Hematopoietic multipotent progenitor cell treated with erythropoietin and hydrocortisone succinate and interleukin-3 and kit ligand, for 4 days (in vitro differentiated cells): ENCODE measurements at regions not wholly inside any gene's neighbourhood (a gene's known extent, or its start where the extent isn't known, plus 50 kb on each side); places are given as distances from the start of the nearest gene placed in this dataset.
"Not testable (repeated sequence)": the region's sequence is repeated elsewhere in the genome, so short reads cannot be mapped to it uniquely, and the experiment has no call there.

ENCODE experiments used
- DNase-seq: peaks from one replicate; pipeline ENCODE4 v3.0.0-alpha.2; 2015

DNA sequence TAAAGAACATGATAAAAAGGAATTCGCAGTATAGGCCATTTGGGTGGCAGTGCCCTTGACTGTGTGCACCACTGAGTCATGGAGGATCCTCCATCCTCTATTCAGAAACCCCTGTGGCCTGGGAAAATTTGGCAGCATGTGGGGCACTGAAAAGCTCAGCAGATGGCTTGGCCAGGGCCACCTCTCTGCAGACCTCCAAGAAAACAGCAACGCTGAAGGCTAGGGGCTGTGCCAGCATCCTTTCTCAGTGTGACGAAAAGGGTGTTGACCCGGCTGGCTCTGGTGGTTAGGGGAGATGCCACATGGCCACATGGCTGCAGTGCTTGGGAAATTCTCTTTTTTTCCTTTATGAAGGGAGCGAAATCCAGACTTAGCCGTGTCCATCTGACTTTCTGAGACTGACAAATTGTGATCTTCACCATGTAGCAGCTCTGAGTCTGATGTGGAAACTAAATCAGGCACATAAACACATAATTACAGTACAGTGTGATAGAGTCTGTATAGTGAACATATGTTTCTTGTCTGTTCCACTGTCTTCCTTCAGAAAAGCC, 178.0 kb downstream of the KCTD12 start:
- no peak for DNase-seq

DNA sequence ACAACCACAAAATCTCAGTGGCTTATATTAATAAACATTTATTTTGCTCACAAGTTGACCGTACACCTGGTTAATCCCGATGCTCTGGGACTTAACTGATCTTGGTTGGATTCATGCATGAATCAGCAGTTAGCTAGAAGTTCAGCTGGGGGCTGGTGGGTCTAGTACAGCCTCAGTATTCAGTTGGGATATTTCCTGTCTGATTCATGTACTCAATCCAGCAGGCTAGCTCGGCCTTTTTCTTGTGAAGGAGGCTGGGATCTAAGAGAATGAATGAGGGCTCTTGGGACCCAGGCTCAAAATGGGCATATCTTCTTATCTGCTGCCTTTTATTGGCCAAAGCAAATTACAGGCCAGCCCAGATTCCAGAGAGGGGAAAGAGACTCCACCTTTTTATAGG, 178.8 kb downstream of the KCTD12 start:
- no peak for DNase-seq

DNA sequence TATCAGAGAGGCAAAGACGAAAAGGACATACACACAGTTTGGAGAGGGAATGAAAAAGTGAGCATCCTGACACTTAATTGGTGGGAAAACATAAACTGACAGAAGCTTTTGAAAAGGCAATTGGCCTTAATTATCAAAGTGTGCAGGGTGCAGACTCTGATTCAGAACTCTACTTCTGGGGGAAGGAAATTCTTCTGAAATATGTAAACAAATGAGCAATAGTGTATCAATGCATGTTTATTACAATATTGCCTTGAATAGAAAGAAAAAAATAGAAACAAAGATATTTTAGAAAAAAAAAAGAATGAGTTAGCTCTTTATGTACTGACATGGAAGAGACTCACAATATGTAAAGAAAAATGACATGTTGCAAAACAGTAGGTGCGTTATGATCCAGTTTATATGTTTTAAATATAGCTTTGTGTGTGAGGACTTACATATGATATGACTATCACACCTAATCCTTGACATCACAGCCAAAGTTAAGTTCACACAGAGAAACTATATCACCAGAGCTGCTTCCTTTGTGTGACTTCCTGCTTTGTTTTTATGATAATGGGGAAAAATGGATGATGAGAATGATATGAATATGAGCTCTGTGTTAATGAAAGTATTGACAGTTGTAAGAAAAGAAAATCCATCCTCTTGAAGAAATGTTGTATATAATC, 182.4 kb downstream of the KCTD12 start:
- DNase-seq = no peak

DNA sequence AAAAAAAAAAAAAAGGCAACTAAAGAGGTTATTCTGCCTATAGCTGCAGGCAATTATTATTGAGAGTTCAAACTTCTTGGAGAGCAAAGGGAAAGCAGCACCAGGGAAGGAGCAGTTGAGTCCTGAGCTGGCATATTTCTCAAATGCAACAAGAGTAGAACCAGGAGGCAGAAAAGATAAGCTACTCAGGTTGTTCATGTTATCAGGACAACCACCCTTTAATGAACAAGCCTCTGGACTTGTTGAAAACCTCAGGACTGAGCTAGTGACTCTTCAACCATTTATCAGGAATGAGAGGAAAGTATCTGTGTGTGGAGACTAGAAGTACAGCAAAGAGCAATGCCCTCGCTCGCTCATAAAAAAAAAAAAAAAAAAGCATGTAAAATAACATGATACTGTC, 183.0 kb downstream of the KCTD12 start:
- peak; percentile 74 for DNase-seq

DNA sequence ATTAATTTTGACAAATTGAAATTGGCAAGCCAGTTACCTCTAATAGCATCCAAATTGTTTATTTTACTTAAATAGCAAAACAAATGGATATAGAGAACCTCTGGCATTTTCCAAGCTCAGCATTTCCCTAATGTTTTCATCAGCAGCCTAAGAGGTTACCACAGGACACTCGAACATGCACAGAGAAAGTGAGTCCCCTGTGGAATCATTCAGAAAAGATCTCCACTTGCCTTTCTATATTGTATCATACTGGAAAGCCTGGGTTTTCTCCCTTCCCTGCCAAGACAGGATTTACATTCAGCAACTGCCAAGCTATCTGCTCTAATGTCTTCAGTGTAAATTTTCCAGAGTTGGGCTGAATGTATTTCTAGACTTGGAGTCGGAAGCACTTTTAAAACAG, 188.9 kb downstream of the KCTD12 start:
- no peak for DNase-seq

DNA sequence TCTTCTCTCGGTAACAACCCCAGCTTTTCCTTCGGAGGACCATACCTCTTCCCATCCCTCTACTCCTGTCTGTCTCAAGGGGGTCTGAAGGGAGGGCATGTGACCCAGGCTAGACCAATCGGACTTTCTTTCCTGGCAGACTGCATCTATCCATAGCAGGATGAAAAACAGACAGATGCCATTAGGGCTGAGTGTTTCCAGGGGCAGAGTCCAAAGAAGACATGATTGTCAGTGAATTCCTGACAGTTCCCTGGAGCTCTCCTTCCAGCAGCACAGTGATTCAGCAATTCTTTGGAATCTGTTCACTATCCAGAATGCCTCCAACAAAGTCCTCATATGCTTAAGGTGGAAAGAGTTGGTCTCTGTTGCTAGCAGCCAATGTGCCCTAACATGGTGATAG, 189.8 kb downstream of the KCTD12 start:
- DNase-seq = no peak

DNA sequence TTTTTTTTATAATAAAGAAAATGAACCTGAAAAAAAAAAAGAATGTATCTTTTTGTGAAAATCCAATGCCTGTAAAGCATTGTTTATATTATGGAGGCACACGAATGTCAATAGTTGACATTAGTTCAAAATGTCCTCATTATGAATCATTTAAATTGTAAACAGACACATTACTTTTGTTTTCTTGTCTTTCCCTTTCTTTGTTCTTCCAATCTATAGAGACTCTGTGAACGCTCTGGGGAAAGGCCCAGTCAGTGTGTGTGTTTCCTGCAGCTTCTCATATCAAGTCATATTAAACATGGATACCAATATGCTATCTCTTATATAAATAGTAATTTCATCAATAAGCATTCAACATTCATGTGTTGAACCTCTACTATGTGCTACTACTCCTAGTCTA, 193.1 kb downstream of the KCTD12 start:
- DNase-seq = no peak

DNA sequence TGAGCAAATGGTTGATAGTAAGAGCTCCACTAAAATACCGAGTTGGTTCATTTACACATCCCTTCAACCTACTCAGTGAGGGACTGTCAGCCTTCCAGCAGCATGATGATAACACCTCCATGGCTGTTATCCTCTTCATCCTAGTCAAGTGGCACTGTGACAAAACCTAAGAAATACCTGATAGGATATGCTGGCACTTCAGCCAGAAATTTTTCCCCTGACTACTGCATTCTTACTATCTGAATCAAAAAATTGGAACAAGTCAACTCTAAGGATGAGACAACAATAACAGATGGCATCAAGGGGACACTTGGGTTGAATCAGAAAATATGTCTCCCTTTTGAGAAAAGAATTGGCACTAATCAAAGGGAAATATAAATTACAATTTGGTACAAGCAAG, 193.9 kb downstream of the KCTD12 start:
- DNase-seq = no peak

DNA sequence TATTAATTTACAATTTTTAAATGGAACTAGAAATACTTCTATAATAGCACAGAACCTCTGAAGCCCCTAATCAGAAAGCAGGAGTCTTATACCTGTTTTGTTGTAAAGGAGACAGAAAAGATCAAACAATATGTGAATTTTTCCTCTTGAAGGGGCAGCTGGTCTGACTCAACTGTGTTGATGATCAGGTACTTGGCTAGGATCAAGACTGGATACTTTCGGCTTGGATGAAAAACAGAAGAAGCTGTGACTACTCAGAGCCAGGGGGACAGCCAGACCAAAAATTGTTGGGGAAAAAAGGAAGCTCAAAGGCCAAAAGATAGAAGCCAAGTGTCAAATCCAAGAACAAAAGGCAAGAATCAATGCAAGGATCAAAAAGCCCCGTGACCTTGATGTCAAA, 195.6 kb downstream of the KCTD12 start:
- no peak for DNase-seq

DNA sequence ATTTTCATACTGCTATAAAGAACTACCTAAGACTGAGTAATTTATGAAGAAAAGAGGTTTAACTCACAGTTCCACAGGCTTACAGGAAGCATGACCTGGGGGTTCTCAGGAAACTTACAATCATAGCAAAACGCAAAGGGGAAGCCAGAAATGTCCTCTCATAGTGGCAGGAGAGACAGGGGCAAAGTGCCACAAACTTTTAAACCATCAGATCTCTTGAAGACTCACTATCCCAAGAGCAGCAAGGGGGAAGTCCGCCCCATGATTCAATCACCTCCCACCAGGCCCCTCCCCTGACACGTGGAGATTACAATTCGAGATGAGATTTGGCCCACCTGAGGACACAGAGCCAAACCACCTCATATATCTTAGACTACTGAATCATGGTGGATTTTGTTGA, 198.7 kb downstream of the KCTD12 start:
- DNase-seq = peak; percentile 22

DNA sequence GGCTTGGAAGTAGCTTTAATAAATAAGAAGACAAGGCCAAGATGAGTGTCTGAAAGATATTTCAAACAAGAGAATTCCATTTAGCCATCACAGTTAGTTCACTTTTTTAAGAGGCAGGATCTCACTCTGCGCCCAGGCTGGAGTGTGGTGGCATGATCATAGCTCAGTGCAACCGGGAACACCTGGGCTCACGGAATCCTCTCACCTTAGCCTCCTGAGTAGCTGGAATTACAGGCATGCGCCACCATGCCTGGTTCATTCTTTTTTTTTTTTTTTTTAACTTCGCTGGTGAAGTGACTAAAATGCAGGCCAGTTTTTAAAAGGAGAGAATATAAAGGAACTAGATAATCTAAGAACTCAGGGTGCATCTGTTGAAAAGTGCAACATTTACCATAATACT, 200.3 kb downstream of the KCTD12 start:
- DNase-seq = no peak

DNA sequence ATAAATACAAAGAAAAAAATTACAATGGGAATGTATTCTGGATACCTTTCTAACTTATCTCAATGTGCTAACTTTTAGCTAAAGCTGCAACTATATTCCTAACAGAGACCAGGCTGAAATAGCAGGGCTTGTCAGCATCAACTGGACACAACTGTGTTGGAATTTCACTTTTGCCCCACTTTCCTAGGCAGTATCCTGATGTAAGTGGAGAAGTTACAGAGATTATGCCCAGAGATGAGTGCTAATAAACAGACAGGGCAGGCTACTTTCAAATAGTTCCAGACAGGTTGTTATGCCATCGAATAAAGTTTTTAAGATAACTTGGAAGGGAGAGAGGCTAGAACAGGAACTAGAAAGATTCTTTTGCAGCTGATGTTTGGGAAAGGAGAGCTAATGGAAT, 201.9 kb downstream of the KCTD12 start:
- DNase-seq = no peak

DNA sequence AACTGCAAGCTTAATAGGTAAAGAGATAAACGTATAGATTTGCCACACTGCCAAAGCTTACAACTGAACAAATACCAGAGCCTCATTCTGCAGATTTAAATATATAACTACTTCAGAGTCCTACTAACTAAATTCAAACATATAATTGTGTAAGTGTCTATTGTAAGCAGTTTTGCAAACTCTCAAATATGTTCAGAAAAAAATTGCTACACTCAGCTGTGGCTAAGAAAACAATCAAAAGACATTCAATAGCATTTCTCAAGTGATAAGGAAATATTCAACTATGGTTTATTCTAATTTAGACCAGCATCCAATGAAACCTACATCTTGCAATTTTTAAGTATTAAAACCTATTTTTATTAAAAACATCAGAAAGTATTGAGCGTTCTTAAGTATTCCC, 202.4 kb downstream of the KCTD12 start:
- no peak for DNase-seq

DNA sequence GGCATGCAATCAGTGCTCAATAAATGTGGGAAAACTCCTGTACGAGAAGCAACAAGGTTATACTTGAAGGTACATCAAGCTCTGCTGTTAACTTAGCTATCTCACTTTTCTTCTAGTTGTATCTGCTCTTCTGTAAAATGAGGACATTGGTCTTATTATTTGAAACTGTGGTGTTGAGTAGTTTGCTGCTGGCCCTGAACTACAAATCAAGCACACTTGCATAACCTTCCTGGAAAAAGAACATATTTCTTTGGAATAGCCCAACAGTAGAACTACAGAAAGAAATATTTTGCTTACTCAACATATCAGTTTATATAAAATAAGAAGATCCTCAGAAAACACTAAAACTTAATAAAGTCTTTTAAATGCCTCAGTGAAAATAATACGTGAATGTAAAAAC, 203.0 kb downstream of the KCTD12 start:
- DNase-seq = no peak

DNA sequence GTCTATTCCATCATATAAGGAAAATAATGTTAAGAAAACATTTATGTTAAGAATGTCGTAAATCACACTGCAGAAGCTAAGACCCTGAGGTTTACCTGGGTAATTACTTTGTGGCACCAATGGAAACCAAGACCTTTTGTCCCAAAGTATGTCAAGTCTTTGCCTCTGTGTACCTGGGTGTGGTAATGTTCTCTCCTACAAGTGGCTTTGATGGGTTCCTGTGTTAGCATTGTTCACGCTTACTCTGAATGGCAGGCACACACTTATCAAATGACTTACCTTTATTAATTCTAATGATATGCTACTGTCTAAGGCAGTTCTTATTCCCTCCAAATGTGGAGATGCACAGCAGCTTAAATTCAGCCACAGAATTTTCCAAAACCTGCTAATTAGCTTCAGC, 206.1 kb downstream of the KCTD12 start:
- no peak for DNase-seq

DNA sequence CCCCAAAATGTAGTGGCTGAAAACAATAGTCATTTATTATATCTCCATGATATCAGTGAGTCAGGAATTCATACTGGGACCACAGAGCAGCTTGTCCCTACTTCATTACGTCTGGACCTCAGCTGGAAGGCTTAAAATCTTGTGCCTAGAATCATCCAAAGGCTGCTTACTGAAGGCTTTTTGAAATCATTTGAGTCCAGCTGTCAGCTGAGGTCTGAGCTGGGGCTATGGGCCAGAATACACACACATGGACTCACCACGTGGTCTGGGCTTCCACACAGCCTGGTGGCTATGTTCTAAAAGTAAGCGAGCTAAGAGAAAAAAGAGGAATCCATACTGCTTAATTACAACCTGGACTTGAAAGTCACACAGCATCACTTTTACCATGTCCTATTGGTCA, 209.2 kb downstream of the KCTD12 start:
- no peak for DNase-seq

DNA sequence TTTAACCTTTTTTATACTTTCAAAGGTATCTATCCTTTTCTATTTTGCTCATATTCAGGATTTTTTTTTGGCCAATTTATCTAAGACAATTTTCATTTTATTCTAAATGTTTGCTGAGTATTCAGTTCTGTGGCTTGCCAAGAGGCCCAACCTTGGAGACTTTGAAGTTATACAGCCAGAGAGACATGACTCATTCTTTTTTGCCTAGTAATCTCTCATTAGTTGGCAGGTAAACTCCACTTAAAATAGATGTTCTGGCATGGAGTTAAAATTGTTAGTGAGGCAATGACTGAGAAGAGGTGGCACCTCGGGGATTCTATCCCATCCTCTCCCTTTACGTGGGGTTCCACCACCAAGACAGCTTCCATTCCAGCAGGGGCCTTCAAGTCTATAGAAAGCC, 213.8 kb downstream of the KCTD12 start:
- DNase-seq = no peak

DNA sequence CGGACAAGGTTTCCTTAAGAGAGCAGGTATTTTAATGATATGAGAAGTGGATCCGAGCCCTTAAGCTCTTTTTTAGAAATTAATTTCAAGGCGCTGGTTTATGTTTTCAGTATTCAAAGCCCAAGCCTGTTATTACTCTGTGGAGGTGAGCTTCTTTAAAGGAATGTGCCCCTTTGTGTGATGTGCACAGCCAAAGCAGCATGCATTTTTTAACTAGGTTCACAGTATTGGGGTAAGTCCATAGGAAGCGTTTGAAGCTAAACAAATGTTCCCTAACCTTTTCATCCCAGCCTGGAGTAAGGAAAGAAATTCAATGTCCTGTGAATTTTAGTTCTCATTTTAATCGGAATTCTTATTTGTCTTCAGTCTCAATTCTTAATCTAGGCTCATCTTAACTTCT, 217.5 kb downstream of the KCTD12 start:
- no peak for DNase-seq

DNA sequence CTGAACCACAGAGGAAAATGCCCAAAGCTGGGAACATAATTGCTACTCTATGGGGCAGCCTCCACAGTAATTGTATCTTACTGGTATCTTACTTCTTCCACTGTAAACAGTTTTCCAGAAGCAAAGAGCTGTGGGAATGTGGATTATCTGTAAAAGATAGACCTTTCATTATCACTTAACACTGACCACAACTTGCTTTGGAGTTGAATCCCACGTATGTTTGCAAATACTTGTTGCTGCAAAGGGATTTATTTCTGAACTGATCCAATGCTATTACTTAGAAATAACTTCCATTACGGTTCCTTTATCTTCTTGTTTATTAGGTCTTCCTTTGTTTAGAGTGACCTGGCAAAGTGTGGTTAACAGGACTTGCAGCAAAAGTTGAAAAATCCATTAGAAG, 218.1 kb downstream of the KCTD12 start:
- DNase-seq = no peak

DNA sequence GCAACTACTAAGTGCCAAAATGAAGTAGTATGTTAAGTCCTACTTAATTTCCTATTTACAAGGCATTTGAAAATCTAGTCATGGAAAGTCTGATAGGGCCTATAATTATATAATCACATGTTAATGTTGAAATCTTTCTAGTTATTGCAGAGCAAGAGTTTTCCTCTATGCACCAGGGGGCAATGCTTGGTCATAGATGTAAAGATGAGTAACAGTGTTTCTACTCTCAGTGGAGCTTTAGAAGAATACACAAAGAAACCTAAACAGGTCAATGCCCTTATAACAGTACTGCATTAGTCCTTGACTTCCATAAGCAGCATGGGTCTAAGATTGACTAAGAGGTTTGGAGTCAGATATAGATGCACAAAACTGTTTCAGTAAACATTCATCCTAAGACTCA, 218.7 kb downstream of the KCTD12 start:
- DNase-seq = peak; percentile 77

DNA sequence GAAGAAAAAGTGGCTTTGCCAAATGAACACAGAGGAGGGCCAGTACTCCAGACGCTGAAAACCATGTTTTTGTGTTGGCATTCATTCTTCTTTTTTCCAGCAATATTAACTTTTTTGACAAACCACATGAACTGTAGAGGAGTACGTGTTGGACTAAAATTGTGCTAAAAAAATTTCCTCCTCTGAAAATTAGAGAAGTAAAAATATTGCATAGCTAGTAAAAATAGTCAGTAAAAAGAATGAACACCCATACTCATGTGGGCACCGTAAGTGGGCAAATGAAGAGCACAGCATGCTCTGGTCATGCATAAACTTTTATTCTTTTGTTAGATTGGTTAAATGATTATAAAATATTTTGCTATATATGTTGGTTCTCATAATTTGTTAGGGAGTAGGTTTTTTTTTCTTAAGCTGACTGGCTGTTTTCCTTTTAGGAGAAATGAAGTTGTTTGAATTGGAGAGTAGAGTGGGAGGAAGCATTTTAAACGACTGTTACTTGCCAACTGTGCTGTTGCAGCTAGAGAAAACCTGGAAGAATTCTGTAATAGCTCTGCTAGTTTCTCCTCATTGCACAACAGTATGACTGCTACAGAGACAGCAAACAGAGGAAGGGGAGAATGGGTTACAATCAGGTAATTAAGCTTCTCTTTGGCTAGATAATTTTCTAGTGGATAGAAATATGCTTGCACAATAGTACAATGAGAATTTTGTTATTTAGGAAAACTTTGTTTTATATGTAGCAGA, 222.4 kb downstream of the KCTD12 start:
- peak; percentile 8 for DNase-seq

DNA sequence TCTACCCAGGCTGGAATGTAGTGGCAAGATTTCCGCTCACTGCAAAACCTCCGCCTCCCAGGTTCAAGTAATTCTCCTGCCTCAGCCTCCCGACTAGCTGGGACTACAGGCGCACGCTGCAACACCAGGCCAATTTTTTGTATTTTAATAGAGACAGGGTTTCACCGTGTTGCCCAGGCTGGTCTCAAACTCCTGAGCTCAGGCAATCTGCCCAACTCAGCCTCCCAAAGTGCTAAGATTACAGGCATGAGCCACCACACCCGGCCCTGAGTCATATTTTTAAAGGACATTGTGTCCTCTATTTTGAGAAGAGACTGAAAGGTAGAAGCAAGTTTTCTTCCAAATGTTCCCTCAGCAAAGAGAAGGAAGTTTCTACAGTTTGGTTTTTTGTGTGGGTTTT, 227.1 kb downstream of the KCTD12 start:
- not testable (repeated sequence) for DNase-seq

DNA sequence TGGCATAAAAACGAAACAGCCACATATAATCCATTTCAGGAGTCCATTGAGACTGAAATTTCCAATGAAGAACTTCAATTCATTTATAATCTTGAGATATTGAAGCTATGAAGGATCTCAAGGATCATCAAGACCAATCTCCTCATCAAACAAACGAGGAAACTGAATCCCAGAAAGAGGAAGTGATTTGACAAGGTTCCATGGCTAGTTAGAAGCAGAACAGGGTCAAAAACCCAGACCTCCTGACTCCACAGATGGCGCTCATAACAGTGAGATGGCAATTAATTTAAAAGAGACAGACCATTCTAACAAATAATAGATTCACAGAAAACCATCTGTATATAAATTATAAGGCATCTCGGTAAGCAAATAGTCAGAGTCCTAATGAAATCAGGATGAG, 229.7 kb downstream of the KCTD12 start:
- peak; percentile 27 for DNase-seq

DNA sequence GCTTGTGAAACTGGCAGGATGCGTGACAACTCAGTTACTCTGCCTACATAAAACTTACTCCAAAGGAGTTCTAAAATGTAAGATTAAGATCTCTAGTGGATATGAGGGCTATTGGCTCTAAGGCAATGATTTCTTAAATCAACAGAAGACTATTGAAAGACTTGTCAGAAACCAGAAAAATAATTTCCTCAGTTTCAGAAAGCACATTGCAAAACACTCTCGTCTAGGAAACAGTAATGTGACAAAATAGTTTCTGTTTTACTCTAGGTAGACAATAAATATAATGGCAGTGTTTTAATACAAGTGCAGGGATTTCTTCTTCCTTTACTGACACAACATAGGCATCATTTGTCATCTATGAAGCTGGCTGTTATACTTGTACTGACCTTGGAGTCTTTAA, 230.1 kb downstream of the KCTD12 start:
- no peak for DNase-seq

DNA sequence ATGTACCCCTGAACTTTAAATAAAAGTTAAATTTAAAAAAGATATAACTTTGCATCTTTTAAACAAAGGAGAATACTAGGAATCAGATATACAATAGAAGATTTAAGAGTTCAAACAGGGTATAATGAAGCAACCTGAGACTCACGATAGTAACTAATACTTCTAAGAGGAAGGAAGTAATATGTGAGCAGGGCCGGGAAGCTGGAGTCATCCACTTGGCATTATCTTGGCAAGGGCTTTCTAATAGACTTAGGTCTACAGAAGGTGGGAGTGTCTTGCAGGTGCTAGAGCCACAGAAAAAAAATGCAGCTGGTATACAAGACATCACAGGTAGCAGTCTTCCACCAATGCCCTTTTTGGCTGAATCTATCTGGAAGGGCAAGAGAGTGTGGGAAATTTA, 231.9 kb downstream of the KCTD12 start:
- DNase-seq = no peak
